Fibroblast of the aortic adventitia (primary cell): ENCODE measurements at regions not wholly inside any gene's neighbourhood (a gene's known extent, or its start where the extent isn't known, plus 50 kb on each side); places are given as distances from the start of the nearest gene placed in this dataset.

Experiments used
- DNase-seq: peaks from one replicate; pipeline ENCODE4 v3.0.0-alpha.2; 2010; ENCODE audit warnings: low read depth
- H3K4me3 ChIP-seq: 2 replicates; pipeline ENCODE4 v1.5.1; 2011; ENCODE audit warnings: low read depth, mild to moderate bottlenecking, control low read depth, low read length, moderate library complexity
- TF ChIP-seq, protein P1 (sequence below): IDR thresholded peaks from 2 replicates; pipeline ENCODE4 v1.5.1; 2011; ENCODE audit warnings: mild to moderate bottlenecking, low read length, control low read depth, inconsistent platforms; ENCODE audit not compliant: insufficient read depth

DNA sequence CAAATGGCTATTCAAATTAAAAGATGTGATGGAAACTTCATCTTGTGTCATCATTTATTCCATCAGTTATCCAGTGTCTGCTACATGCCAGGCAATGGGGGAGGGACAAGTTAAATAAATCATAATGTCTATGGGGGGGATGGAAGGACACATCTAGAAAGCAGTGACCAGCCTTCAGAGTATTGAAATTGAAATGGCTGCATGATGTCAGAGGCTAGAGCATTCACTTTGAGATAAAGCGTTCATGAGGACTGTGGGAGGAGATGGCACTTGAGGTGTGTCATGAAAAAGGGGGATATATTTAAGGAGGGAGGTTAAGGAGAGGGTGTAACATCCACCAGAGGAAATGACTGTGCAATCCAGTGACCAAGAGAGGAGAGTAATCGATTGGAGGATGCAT lies 50.6 kb downstream of the SLIT2 start:
- TF ChIP-seq, protein P1, sequence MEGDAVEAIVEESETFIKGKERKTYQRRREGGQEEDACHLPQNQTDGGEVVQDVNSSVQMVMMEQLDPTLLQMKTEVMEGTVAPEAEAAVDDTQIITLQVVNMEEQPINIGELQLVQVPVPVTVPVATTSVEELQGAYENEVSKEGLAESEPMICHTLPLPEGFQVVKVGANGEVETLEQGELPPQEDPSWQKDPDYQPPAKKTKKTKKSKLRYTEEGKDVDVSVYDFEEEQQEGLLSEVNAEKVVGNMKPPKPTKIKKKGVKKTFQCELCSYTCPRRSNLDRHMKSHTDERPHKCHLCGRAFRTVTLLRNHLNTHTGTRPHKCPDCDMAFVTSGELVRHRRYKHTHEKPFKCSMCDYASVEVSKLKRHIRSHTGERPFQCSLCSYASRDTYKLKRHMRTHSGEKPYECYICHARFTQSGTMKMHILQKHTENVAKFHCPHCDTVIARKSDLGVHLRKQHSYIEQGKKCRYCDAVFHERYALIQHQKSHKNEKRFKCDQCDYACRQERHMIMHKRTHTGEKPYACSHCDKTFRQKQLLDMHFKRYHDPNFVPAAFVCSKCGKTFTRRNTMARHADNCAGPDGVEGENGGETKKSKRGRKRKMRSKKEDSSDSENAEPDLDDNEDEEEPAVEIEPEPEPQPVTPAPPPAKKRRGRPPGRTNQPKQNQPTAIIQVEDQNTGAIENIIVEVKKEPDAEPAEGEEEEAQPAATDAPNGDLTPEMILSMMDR, result no peak
- DNase-seq, result no peak

DNA sequence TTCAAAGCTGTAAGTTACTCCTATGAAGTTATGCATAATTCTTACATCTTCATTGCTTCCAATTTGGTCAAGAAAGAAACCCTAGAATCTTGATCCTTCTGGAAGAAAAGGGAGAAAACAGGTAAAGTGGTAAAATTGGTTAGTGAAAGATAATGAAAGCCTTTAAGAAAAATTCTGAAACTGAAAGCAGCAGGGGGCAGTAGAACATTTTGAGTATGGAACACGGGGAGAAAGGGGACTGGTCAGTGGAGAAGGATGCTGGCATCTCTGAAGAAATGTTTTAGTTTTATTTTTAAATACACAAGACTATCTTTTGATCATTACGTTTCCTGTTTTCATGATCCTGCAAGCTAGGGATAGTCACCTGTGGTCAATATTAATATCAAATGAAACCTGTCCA lies 54.3 kb downstream of the SLIT2 start:
- TF ChIP-seq, protein P1, result peak; percentile 55
- H3K4me3 ChIP-seq, result no peak overlapping the region
- peak; percentile 83 for DNase-seq

More for the DNA sequence above, 50.6 kb downstream of the SLIT2 start:
- no peak overlapping the region for H3K4me3 ChIP-seq

DNA sequence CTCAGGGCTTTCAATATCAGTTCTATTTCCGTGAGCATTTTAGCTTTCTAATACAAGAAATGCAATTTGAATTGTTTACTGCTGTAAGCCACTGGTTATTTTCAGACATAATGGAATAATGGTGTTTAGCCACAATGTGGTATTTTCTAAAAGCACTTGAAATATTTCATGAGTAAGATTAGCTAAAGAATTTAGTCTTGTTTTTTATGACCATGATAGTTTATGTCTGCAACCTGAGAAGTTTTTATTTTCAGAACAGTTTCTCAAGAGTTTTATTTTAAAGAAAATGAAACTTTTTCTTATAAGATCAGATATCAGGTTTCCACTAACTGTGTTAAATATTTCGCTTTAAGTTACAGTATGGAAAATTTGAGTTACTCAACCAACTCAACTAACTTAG lies 60.2 kb downstream of the SLIT2 start:
- TF ChIP-seq, protein P1, result no peak
- no peak for DNase-seq
- H3K4me3 ChIP-seq, result no peak overlapping the region

DNA sequence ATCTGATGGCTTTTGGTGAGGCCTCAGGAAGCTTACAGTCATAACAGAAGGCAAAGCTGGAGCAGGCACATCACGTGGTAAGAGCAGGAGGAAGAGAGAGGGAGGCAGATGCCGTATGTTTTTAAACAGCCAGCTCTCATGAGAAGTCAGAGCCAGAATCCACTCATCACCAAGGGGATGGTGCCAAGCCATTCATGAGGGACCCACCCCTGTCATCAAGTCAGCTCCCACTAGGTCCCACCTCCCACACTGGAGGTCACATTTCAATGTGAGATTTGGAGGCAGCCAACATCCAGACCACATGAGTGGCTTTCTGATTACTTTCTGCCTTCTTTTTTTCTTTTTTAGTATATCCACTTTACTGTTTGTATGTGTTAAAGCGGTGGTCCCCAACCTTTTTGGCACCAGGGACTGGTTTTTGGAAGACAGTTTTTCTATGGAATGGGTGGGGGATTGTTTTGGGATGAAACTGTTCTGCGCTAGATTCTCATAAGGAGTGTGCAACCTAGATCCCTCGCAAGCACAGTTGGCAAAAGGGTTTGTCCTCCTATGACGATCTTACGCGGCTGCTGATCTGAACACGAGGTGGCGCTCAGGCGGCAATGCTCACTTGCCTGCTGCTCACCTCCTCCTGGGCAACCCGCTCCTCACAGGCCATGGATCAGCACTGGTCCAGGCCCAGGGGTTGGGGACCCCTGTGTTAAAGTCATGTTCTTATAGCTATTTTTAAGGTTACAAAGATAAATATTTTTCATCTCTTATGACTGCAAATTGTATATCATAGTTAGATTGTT lies 61.7 kb downstream of the SLIT2 start:
- no peak overlapping the region for H3K4me3 ChIP-seq
- no peak for DNase-seq
- TF ChIP-seq, protein P1, result peak; percentile 36

DNA sequence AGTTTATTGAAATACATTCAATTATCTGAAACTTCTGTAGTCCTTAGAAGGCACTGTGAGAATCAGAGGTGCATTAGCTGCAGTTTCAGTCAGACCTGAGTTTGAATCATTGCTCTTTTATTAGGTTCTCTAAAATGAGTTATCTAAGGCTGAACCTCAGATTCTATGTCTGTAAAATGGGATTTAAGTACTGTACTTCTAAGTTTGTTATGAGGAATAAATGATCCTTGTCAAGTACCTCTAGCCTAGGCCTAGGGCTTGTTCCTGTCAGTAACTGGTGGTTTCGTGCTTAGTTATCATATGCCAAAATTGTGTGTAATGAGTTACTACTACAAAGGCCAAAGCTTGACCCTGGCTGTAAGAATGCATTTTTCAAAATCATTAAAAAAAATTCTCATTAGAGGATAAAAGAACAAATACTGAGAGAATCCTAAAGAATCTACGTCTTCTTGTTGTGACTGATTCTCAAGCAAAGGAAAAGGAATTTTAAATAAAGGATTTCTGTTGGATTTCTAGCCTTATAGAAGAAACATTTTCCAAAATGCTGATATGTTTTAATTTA lies 65.8 kb downstream of the SLIT2 start:
- TF ChIP-seq, protein P1, result no peak
- DNase-seq, result peak; percentile 59
- H3K4me3 ChIP-seq, result no peak overlapping the region

DNA sequence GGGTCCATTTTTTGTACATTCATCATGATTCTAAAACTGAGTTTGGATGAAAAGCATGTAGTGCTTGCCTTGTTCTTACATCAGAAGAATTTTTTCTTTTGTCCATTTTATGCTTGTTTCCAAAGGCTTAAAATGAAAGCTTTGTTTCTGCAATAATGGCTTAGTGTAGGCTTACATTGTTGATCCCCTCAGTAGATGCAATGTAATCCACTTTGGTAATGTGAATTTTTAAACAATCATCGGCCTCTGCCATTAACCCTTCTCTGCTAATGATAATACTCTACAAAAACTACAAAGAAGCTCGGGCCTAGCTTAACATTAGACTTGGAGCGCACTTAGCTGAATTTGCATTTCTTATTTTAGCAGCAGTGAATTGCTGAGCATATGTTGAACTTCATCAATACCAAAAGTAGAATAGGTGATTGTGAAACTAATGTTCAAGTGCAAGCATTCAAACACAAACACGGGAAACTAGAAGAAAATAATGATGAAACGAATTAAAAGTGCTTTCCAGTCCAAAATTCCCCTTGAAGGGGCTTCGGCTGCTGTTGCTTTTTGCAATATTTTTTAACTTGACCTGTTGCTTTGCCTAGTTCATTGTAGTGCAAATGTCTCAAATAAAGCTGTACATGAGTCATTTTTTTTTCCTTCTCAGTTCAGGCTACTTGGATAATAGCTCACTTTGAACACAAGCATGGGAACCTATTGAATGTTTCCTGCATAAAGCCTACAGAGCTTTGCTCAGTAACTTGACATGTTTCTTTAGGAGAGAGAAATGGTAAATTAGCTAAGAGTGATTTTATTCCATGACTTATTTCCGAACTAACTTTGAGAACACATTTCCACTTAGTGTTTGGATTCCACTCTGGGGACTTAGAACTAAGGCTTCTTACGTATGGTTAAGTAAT lies 66.5 kb downstream of the SLIT2 start:
- peak; percentile 73 for DNase-seq
- TF ChIP-seq, protein P1, result no peak
- peak overlapping the region; percentile 23 for H3K4me3 ChIP-seq
